Naive thymus-derived CD4-positive, alpha-beta T cell (primary cell): ENCODE measurements at regions not wholly inside any gene's neighbourhood (a gene's known extent, or its start where the extent isn't known, plus 50 kb on each side); places are given as distances from the start of the nearest gene placed in this dataset.

ENCODE experiments used
- ATAC-seq: fragments of 150-1000 bp; cut with Tn5 transposase; 2 replicates; pipeline ENCODE4 v1.10.0; 2021; ENCODE audit warnings: mild to moderate bottlenecking, moderate library complexity
- CTCF ChIA-PET: fragments of 350-600 bp; sonication (Branson Sonifier 250); formaldehyde crosslinking; loops from one replicate; lab custom pipeline; 2021; ENCODE audit warnings: antibody characterized with exemption; lab: Charles Lee
- POLR2A ChIA-PET: fragments of 350-600 bp; sonication (Branson Sonifier 250); formaldehyde crosslinking; loops from one replicate; lab custom pipeline; 2021; ENCODE audit warnings: antibody characterized with exemption, inconsistent platforms; lab: Charles Lee
- DNase-seq, 9 donors: peaks; one replicate each; pipeline versions ENCODE4 v3.0.0 to v3.0.0-alpha.2; 2020 to 2022; ENCODE audit warnings: mixed read lengths in 1 of 9
- H3K27ac ChIP-seq: one replicate; pipeline ENCODE4 v1.7.0; 2013; ENCODE audit warnings: mild to moderate bottlenecking, low read depth, low read length, moderate library complexity
- H3K27me3 ChIP-seq, 2 donors: one replicate each; pipeline ENCODE4 v1.7.0; 2013; ENCODE audit warnings: low read length in 2 of 2, mild to moderate bottlenecking in 2 of 2, moderate library complexity in 2 of 2; ENCODE audit not compliant: control insufficient read depth in 2 of 2, insufficient read depth in 2 of 2
- H3K36me3 ChIP-seq, 3 experiments: 1 replicate in 2 of 3; 2 replicates in 1 of 3; pipeline ENCODE4 v1.7.0; 2013; ENCODE audit warnings: low read length in 3 of 3, mild to moderate bottlenecking in 3 of 3, moderate library complexity in 1 of 3; ENCODE audit not compliant: insufficient read depth in 3 of 3, control insufficient read depth in 2 of 3
- H3K4me1 ChIP-seq, 2 donors: one replicate each; pipeline ENCODE4 v1.7.0; 2013; ENCODE audit warnings: low read length in 2 of 2, mild to moderate bottlenecking in 2 of 2, moderate library complexity in 1 of 2; ENCODE audit not compliant: control insufficient read depth in 2 of 2, insufficient read depth in 2 of 2
- H3K4me3 ChIP-seq: 2 replicates; pipeline ENCODE4 v1.7.0; 2013; ENCODE audit warnings: mild to moderate bottlenecking, low read length
- H3K9me3 ChIP-seq, 3 experiments: 1 replicate in 2 of 3; 2 replicates in 1 of 3; pipeline ENCODE4 v1.7.0; 2013; ENCODE audit warnings: low read length in 3 of 3; ENCODE audit not compliant: control insufficient read depth in 2 of 3
- H3K27ac Mint-ChIP-seq, 9 donors: one replicate each; pipeline ENCODE4 v1.8.0; 2020 to 2022; ENCODE audit warnings: mixed read lengths in 9 of 9, mild to moderate bottlenecking in 8 of 9, moderate library complexity in 5 of 9, inconsistent platforms in 2 of 9
- H3K27me3 Mint-ChIP-seq, 5 donors: one replicate each; pipeline ENCODE4 v1.8.0; 2021 to 2022; ENCODE audit warnings: mixed read lengths in 5 of 5, mild to moderate bottlenecking in 1 of 5
- H3K36me3 Mint-ChIP-seq, 5 donors: one replicate each; pipeline ENCODE4 v1.8.0; 2020 to 2022; ENCODE audit warnings: mixed read lengths in 5 of 5, mild to moderate bottlenecking in 3 of 5, inconsistent platforms in 1 of 5
- H3K4me1 Mint-ChIP-seq, 7 donors: one replicate each; pipeline ENCODE4 v1.8.0; 2020 to 2022; ENCODE audit warnings: mixed read lengths in 7 of 7, mild to moderate bottlenecking in 3 of 7, inconsistent platforms in 1 of 7
- H3K4me3 Mint-ChIP-seq, 10 donors: one replicate each; pipeline ENCODE4 v1.8.0; 2020 to 2022; ENCODE audit warnings: mild to moderate bottlenecking in 10 of 10, mixed read lengths in 10 of 10, moderate library complexity in 6 of 10, inconsistent platforms in 2 of 10
- H3K9me3 Mint-ChIP-seq, 11 donors: one replicate each; pipeline ENCODE4 v1.8.0; 2020 to 2022; ENCODE audit warnings: mixed read lengths in 11 of 11, mild to moderate bottlenecking in 4 of 11, inconsistent platforms in 1 of 11, moderate library complexity in 1 of 11
- intact Hi-C, 2 donors: fragments of 100-400 bp; cut with micrococcal nuclease; formaldehyde crosslinking; loops; one replicate each; pipeline ENCODE4 v1.15.1; 2023

DNA sequence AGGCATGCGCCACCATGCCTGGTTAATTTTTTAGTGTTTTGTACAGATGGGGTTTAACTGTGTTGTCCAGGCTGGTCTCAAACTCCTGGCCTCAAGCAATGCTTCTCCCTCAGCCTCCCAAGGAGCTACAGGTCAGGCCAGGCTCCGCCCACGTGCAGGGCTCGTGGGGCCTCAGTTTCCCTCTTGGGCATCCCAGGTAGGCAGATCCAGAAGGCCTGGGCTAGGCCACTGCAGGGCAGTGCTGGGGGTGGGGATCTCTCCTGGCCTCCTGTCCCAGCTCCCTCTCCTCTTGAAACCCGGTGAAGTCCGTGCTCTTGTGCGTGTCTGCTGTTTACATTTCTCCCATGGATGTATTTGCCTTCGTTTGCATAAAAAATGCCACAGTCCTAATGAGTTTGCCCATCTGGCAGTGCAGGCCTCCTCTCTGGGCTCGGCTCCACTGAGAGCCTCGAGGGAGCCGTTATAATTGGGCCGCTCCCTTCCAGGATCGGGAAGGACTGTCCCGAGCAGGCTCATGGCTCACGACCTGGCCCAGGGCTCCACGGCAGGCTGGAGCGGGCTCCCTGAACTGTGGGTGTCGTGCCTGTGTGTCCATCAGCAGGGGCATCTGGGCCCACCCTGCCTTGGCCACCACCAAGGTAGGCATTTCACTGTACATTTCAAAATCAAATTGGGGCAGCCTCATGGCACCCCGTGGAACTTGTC is 52.6 kb upstream of the RUFY1 start:
- Histone ChIP-seq H3K4me1 (no peaks in the 10 kb centered on the region), H3K27ac (no peak overlapping the region), H3K9me3 (no peaks in the 10 kb centered on the region), H3K36me3 (no peaks in the 10 kb centered on the region), H3K4me3 (no peak overlapping the region), H3K27me3 (no peaks in the 10 kb centered on the region)
- Mint-ChIP-seq H3K27ac (no peak overlapping the region), H3K9me3 (peaks cover 0 to 2% (median 0%) of the 10 kb centered on the region in 11 donors), H3K4me1 (peaks cover 0 to 1% (median 0%) of the 10 kb centered on the region in 7 donors), H3K36me3 (no peaks in the 10 kb centered on the region), H3K4me3 (no peak overlapping the region), H3K27me3 (no peaks in the 10 kb centered on the region)
- DNase-seq = no peak
- intact Hi-C loops = loop anchor here in 1 of 2 donors (10.0 kb wide), 1 partner anchor 703 kb away; no protein-coding TSS in a partner anchor
- ATAC-seq = no peak
- CTCF ChIA-PET = no interaction called here
- POLR2A ChIA-PET = no interaction called here

DNA sequence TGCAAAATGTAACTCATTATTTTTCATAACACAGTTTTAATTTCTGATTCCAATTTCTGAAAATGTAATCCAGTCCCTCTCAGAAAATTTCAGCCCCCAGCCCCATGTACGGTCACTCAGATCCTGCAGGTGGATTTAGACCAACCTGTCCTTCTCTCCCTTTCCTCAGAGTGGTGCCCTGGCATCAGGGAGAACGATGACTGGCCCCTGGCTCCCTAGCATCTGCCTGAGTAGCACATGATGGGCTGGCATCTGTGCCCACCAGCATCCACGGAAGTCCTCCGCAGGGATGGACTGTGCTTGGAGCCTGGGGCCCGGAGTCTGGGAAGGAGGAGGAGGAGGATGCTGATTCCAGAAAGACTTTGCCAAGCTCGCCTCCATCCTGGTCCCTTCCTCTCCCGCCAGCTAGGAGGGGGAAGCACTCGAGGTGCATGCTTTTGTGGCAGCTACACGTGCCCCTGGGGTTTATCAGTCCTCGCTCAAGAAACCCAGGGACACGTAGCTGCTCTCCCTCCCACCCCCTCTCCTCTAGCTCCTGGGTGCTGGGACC is 54.4 kb upstream of the RUFY1 start:
- Mint-ChIP-seq H3K9me3 (no peaks in the 10 kb centered on the region), H3K27me3 (peaks cover 0 to 5% (median 0%) of the 10 kb centered on the region in 5 donors), H3K27ac (no peak overlapping the region), H3K36me3 (no peaks in the 10 kb centered on the region), H3K4me3 (no peak overlapping the region), H3K4me1 (peaks cover 0 to 1% (median 0%) of the 10 kb centered on the region in 7 donors)
- Histone ChIP-seq H3K4me3 (no peak overlapping the region), H3K9me3 (no peaks in the 10 kb centered on the region), H3K36me3 (no peaks in the 10 kb centered on the region), H3K27me3 (no peaks in the 10 kb centered on the region), H3K27ac (no peak overlapping the region), H3K4me1 (no peaks in the 10 kb centered on the region)
- intact Hi-C loops = loop anchor here in 1 of 2 donors (10.0 kb wide), 1 partner anchor 701 kb away; no protein-coding TSS in a partner anchor
- POLR2A ChIA-PET = no interaction called here
- no peak for DNase-seq
- CTCF ChIA-PET = interaction anchor here (0.9 kb wide), 1 partner anchor 137 kb away, joined by 3 read pairs; no protein-coding TSS in a partner anchor
- no peak for ATAC-seq

DNA sequence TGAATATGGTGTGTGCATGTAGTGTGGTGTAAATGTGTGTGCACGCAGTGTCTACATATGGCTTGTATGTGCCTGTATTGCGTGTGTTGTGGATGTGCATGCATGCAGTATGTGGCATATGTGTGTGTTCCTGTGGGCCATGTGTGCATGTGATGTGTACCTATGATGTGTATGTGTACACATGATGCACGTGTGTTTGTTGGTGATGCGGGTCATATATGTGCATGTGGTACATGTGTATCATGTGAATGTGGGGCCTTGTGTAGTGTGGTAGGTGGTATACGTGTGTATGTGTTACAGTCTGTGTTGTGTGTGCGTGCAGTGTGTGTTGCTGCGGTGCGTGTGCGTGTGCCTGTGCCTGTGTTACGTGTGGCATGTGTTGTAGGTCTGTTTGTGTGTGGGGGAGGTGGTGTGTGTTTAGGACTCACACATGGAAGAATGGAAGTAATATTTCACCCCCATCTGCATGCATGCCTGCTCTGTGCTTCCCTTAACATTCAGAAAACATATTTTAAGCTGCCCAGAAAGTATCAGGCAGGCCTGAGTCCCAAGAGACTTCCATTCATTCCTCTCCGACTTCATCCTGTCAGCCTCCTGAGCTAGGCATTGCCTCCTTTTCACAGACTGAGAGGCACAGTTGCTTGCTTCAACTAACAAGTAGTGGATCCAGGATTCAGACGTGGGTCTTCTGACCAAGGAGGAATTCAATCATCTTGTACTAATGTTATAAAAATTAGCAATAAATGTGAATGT is 55.4 kb upstream of the RUFY1 start:
- Mint-ChIP-seq H3K36me3 (no peaks in the 10 kb centered on the region), H3K27me3 (peaks cover 0 to 6% (median 0%) of the 10 kb centered on the region in 5 donors), H3K4me3 (no peak overlapping the region), H3K9me3 (no peaks in the 10 kb centered on the region), H3K4me1 (peaks cover 0 to 1% (median 0%) of the 10 kb centered on the region in 7 donors), H3K27ac (no peak overlapping the region)
- DNase-seq (no peak), ATAC-seq (no peak)
- ChIA-PET POLR2A (interaction anchor here (0.7 kb wide), 1 partner anchor 144 kb away, joined by 3 read pairs; no protein-coding TSS in a partner anchor), CTCF (no interaction called here)
- Histone ChIP-seq H3K27ac (no peak overlapping the region), H3K4me3 (no peak overlapping the region), H3K4me1 (no peaks in the 10 kb centered on the region), H3K36me3 (no peaks in the 10 kb centered on the region), H3K9me3 (no peaks in the 10 kb centered on the region), H3K27me3 (no peaks in the 10 kb centered on the region)
- intact Hi-C loops = loop anchor here (1.0 to 10.0 kb wide), 5 partner anchors 328 to 1213 kb away; partner anchors contain the start of genes ZNF354A (in 2 of the 2) and ZNF354C (in 1 of the 2)

DNA sequence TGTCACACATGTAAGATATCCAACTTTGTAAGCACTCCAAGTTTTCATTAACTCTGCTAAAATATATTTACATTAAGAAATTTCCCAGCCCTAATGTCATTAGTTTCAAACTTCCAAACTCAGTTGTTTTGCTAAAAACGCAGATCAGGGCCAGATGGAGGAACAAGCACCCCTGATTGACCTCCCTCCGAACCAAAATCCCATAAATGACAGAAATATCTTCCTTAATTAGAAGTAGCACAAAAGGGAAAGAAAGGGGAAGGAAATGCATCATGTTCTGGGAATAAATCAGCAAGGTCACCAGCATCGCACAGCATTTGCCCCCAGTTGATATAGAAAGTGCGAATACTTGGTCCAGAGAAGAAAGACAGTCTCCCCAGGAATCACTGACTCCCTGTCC is 61.4 kb upstream of the RUFY1 start:
- CTCF ChIA-PET = no interaction called here
- Mint-ChIP-seq H3K4me1 (no peaks in the 10 kb centered on the region), H3K9me3 (no peaks in the 10 kb centered on the region), H3K27me3 (peaks cover 0 to 6% (median 0%) of the 10 kb centered on the region in 5 donors), H3K27ac (no peak overlapping the region), H3K4me3 (no peak overlapping the region), H3K36me3 (no peaks in the 10 kb centered on the region)
- Histone ChIP-seq H3K4me3 (no peak overlapping the region), H3K36me3 (no peaks in the 10 kb centered on the region), H3K9me3 (no peaks in the 10 kb centered on the region), H3K27ac (no peak overlapping the region), H3K4me1 (no peaks in the 10 kb centered on the region), H3K27me3 (no peaks in the 10 kb centered on the region)
- POLR2A ChIA-PET = no interaction called here
- DNase-seq (no peak), ATAC-seq (no peak)
- intact Hi-C loops = no loop called here

DNA sequence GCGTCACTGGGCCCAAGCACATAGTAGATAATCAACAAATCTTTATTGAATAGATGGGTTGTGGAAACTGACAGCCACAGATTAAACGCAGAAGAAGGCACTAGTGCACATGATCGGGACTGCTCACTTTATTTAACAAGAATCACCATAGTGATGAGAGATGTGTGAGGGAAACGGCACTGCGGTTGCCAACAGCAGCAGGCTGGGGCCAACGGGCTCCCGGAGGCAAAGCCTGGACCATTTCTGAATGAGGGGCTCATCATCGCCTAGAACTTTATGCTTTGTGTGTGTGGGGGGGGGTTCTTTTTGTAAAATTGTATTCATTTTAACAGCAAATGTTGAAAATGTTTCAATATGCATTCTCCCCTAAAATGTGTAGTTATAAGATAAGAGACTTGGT is 61.9 kb upstream of the RUFY1 start:
- intact Hi-C loops = no loop called here
- peaks cover 0 to 2% (median 0%) of the 10 kb centered on the region in 7 donors for H3K4me1 Mint-ChIP-seq
- no peak overlapping the region for H3K27ac ChIP-seq

DNA sequence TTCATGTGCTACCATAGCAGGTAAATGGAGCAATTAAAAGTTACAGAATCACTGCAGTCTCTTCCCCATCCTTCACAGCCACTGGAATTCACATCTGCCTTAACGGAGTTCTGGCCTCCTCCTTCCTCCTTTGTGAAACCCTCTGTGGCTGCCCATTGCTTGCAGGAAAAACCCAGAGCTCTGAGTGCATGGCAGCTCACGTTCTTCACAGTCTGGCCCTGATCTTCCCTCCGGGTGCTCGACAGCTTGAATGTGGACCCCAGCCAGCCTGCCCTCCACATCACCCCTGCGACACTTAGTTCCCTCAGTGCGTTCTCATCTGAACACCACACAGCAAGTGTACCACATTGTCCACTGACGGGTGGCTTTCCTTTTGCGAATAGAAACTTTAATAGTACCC is 63.2 kb upstream of the RUFY1 start:
- H3K4me3 Mint-ChIP-seq = no peak overlapping the region
- no peaks in the 10 kb centered on the region for H3K36me3 ChIP-seq
- no peaks in the 10 kb centered on the region for H3K4me1 ChIP-seq
- H3K27me3 ChIP-seq = no peaks in the 10 kb centered on the region
- peaks cover 0 to 6% (median 0%) of the 10 kb centered on the region in 5 donors for H3K27me3 Mint-ChIP-seq
- ATAC-seq (no peak), DNase-seq (no peak)
- no peak overlapping the region for H3K27ac Mint-ChIP-seq
- H3K4me3 ChIP-seq = no peak overlapping the region
- peaks cover 0 to 2% (median 0%) of the 10 kb centered on the region in 11 donors for H3K9me3 Mint-ChIP-seq
- no peaks in the 10 kb centered on the region for H3K36me3 Mint-ChIP-seq
- H3K4me1 Mint-ChIP-seq = peaks cover 0 to 2% (median 0%) of the 10 kb centered on the region in 7 donors
- no peaks in the 10 kb centered on the region for H3K9me3 ChIP-seq
- H3K27ac ChIP-seq = no peak overlapping the region
- ChIA-PET CTCF (no interaction called here), POLR2A (no interaction called here)
- intact Hi-C loops = no loop called here

More for the DNA sequence above, 61.9 kb upstream of the RUFY1 start:
- peaks cover 0 to 6% (median 0%) of the 10 kb centered on the region in 5 donors for H3K27me3 Mint-ChIP-seq
- H3K27ac Mint-ChIP-seq = no peak overlapping the region
- CTCF ChIA-PET = no interaction called here
- Histone ChIP-seq H3K27me3 (no peaks in the 10 kb centered on the region), H3K4me3 (no peak overlapping the region), H3K9me3 (no peaks in the 10 kb centered on the region), H3K4me1 (no peaks in the 10 kb centered on the region), H3K36me3 (no peaks in the 10 kb centered on the region)
- H3K36me3 Mint-ChIP-seq = no peaks in the 10 kb centered on the region
- H3K4me3 Mint-ChIP-seq = no peak overlapping the region
- no peak for DNase-seq
- ATAC-seq = no peak
- H3K9me3 Mint-ChIP-seq = no peaks in the 10 kb centered on the region
- POLR2A ChIA-PET = no interaction called here
